CD14-positive monocyte (primary cell): ENCODE measurements at regions not wholly inside any gene's neighbourhood (a gene's known extent, or its start where the extent isn't known, plus 50 kb on each side); places are given as distances from the start of the nearest gene placed in this dataset.

Source experiments
- DNase-seq, 3 donors: peaks; one replicate each; pipeline ENCODE4 v3.0.0-alpha.2; 2011 to 2022
- H2AFZ ChIP-seq: 2 replicates; pipeline ENCODE4 v1.6.0; 2012; ENCODE audit warnings: mild to moderate bottlenecking, low read depth, low read length, inconsistent platforms; ENCODE audit not compliant: insufficient read depth, poor library complexity, severe bottlenecking
- H3K27ac ChIP-seq, 2 donors: 1 replicate in 1 of 2; 2 replicates in 1 of 2; pipeline ENCODE4 v1.5.1; 2012 to 2013; ENCODE audit warnings: low read length in 2 of 2, control low read depth in 1 of 2, inconsistent platforms in 1 of 2, low read depth in 1 of 2, mild to moderate bottlenecking in 1 of 2
- H3K27me3 ChIP-seq, 2 donors: one replicate each; pipeline versions ENCODE4 v1.6.0 to v1.6.1; 2011 to 2013; ENCODE audit warnings: low read length in 2 of 2; ENCODE audit not compliant: control insufficient read depth in 2 of 2, insufficient read depth in 2 of 2
- H3K36me3 ChIP-seq, 2 donors: replicated peaks in 1 of 2; 1 replicate in 1 of 2; 2 replicates in 1 of 2; pipeline versions ENCODE4 v1.5.1 to v1.6.1; 2012 to 2013; ENCODE audit warnings: low read length in 2 of 2, control low read depth in 1 of 2, inconsistent platforms in 1 of 2, mild to moderate bottlenecking in 1 of 2; ENCODE audit not compliant: insufficient read depth in 2 of 2, control insufficient read depth in 1 of 2
- H3K4me1 ChIP-seq, 2 donors: 1 replicate in 1 of 2; 2 replicates in 1 of 2; pipeline versions ENCODE4 v1.5.1 to v1.6.1; 2012 to 2013; ENCODE audit warnings: low read length in 2 of 2, control low read depth in 1 of 2, inconsistent platforms in 1 of 2, mild to moderate bottlenecking in 1 of 2, moderate library complexity in 1 of 2; ENCODE audit not compliant: insufficient read depth in 2 of 2, control insufficient read depth in 1 of 2
- H3K4me2 ChIP-seq: replicated peaks from 2 replicates; pipeline ENCODE3; 2012; ENCODE audit warnings: low read length, moderate library complexity, mild to moderate bottlenecking; ENCODE audit not compliant: poor library complexity, severe bottlenecking; ENCODE audit errors: extremely low read depth
- H3K4me3 ChIP-seq, 3 experiments: fragments of 200-600 bp in 1 of 3; sonication (generic) in 1 of 3; replicated peaks in 1 of 3; 1 replicate in 2 of 3; 2 replicates in 1 of 3; pipeline ENCODE4 v1.5.1; 2011 to 2013; ENCODE audit warnings: low read length in 3 of 3, mild to moderate bottlenecking in 3 of 3, control low read depth in 2 of 3, low read depth in 2 of 3, inconsistent platforms in 1 of 3, moderate library complexity in 1 of 3
- H3K79me2 ChIP-seq: 2 replicates; pipeline ENCODE4 v1.6.0; 2012; ENCODE audit warnings: mild to moderate bottlenecking, control low read depth, inconsistent platforms, low read length, moderate library complexity; ENCODE audit not compliant: insufficient read depth
- H3K9ac ChIP-seq: 2 replicates; pipeline ENCODE4 v1.6.0; 2017; ENCODE audit warnings: low read length, mild to moderate bottlenecking; ENCODE audit not compliant: insufficient read depth, poor library complexity, severe bottlenecking
- H3K9me3 ChIP-seq, 2 donors: replicated peaks in 1 of 2; 1 replicate in 1 of 2; 2 replicates in 1 of 2; pipeline versions ENCODE4 v1.5.1 to v1.6.1; 2012 to 2013; ENCODE audit warnings: low read length in 2 of 2, control low read depth in 1 of 2; ENCODE audit not compliant: control insufficient read depth in 1 of 2, insufficient read depth in 1 of 2
- H4K20me1 ChIP-seq: 2 replicates; pipeline ENCODE4 v1.6.0; 2012; ENCODE audit warnings: mild to moderate bottlenecking, low read length, control low read depth, moderate library complexity; ENCODE audit not compliant: insufficient read depth
- H3K27ac Mint-ChIP-seq, 7 donors: one replicate each; pipeline ENCODE4 v1.8.0; 2020; ENCODE audit warnings: mild to moderate bottlenecking in 7 of 7, mixed read lengths in 7 of 7, moderate library complexity in 6 of 7, inconsistent platforms in 2 of 7
- H3K27me3 Mint-ChIP-seq, 3 donors: one replicate each; pipeline ENCODE4 v1.8.0; 2021 to 2022; ENCODE audit warnings: low read depth in 3 of 3, mild to moderate bottlenecking in 3 of 3, mixed read lengths in 3 of 3, moderate library complexity in 3 of 3, inconsistent platforms in 1 of 3
- H3K36me3 Mint-ChIP-seq, 2 donors: one replicate each; pipeline ENCODE4 v1.8.0; 2020; ENCODE audit warnings: mixed read lengths in 2 of 2, inconsistent platforms in 1 of 2, mild to moderate bottlenecking in 1 of 2
- H3K4me1 Mint-ChIP-seq: one replicate; pipeline ENCODE4 v1.8.0; 2020; ENCODE audit warnings: mild to moderate bottlenecking, mixed read lengths
- H3K4me3 Mint-ChIP-seq, 2 donors: one replicate each; pipeline ENCODE4 v1.8.0; 2020; ENCODE audit warnings: mild to moderate bottlenecking in 2 of 2, mixed read lengths in 2 of 2, moderate library complexity in 1 of 2
- H3K9me3 Mint-ChIP-seq, 7 donors: one replicate each; pipeline ENCODE4 v1.8.0; 2020 to 2022; ENCODE audit warnings: mixed read lengths in 7 of 7, mild to moderate bottlenecking in 6 of 7, moderate library complexity in 6 of 7, inconsistent platforms in 2 of 7
- WGBS: methylation state at CpG from one replicate; pipeline ENCODE4 v1.1.5; 2013; ENCODE audit warnings: missing lambda C conversion rate; ENCODE audit not compliant: insufficient coverage; 5-methylcytosine and 5-hydroxymethylcytosine counted together
- intact Hi-C, 2 donors: fragments of 100-400 bp; cut with micrococcal nuclease; formaldehyde crosslinking; loops; one replicate each; pipeline versions ENCODE4 v1.15.0 to v1.15.1; 2023
- TF ChIP-seq, protein P1 (sequence below): fragments of 200-600 bp; IDR thresholded peaks from one replicate; pipeline ENCODE4 v1.8.0; 2022; ENCODE audit warnings: antibody characterized with exemption, mild to moderate bottlenecking

DNA sequence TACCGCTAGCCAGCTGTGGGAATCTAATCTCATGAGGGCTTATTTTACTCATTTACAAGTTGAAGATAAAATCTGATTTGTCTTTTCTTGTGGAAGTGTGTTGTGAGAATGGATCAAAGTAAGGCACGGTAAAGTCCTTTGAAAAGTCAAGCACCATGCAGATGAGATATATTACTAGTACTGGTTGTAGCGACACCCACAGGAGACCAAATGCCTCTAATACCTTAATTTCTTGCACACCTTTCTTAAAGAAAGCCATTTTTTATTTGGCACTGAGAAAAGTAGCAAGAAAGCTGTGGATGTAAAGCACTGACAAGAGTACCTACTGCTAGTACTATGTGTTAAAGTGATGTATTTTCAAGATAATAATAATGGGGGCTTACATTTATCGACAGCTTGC lies 191.0 kb upstream of the MMS22L start:
- no peaks in the 10 kb centered on the region for H3K27me3 ChIP-seq
- no peak overlapping the region for H3K27ac ChIP-seq
- DNase-seq: no peak
- no peaks in the 10 kb centered on the region for H3K79me2 ChIP-seq
- TF ChIP-seq, protein P1, sequence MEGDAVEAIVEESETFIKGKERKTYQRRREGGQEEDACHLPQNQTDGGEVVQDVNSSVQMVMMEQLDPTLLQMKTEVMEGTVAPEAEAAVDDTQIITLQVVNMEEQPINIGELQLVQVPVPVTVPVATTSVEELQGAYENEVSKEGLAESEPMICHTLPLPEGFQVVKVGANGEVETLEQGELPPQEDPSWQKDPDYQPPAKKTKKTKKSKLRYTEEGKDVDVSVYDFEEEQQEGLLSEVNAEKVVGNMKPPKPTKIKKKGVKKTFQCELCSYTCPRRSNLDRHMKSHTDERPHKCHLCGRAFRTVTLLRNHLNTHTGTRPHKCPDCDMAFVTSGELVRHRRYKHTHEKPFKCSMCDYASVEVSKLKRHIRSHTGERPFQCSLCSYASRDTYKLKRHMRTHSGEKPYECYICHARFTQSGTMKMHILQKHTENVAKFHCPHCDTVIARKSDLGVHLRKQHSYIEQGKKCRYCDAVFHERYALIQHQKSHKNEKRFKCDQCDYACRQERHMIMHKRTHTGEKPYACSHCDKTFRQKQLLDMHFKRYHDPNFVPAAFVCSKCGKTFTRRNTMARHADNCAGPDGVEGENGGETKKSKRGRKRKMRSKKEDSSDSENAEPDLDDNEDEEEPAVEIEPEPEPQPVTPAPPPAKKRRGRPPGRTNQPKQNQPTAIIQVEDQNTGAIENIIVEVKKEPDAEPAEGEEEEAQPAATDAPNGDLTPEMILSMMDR: no peak
- no peaks in the 10 kb centered on the region for H3K4me1 Mint-ChIP-seq
- peaks cover 0 to 2% (median 1%) of the 10 kb centered on the region in 7 donors for H3K9me3 Mint-ChIP-seq
- no peak overlapping the region for H3K4me3 Mint-ChIP-seq
- no peaks in the 10 kb centered on the region for H4K20me1 ChIP-seq
- H3K4me3 ChIP-seq: no peak overlapping the region
- intact Hi-C loops: no loop called here
- no peak overlapping the region for H3K4me2 ChIP-seq
- H3K36me3 ChIP-seq: no peaks in the 10 kb centered on the region
- H2AFZ ChIP-seq: no peak overlapping the region
- no peaks in the 10 kb centered on the region for H3K9me3 ChIP-seq
- peaks cover 0 to 5% (median 0%) of the 10 kb centered on the region in 3 donors for H3K27me3 Mint-ChIP-seq
- no peak overlapping the region for H3K9ac ChIP-seq
- WGBS: no CpG with 5 or more reads among the region's 4 CpGs
- no peak overlapping the region for H3K27ac Mint-ChIP-seq
- H3K36me3 Mint-ChIP-seq: no peaks in the 10 kb centered on the region
- H3K4me1 ChIP-seq: no peaks in the 10 kb centered on the region

DNA sequence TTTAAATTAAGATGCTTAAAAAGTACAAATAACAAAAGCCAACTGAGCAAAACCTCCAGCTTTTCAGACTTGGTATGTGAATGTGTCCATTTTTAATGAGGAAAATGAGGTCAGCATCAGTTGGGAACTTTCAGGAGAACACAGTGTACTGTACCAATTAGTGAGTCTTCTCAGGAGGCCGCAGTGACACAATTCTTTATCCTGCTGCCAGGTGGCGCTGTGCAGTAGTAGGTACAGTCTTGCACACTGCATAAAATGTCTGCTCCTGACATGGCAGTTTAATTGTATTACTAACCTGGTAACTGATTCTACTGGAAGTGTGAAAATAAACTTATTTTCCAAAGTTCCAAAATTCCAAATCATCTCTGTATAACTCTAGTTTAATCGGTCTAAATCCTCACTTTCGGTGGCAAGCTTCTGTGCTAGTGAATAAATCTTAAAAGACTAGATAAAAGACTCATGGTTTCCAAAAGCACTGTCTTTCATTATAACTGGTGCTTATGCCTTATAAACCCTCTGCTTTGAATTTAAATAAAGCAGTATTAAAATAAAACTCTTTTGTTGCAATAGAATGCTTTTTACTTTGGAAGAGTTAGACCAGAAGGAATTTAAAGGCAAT lies 214.8 kb upstream of the MMS22L start:
- intact Hi-C loops: loop anchor here in 1 of 2 donors (5.0 kb wide), 1 partner anchor 1619 kb away; no protein-coding TSS in a partner anchor
- 7% methylated on average over 2 of the region's 4 CpGs for WGBS
- no peaks in the 10 kb centered on the region for H3K9me3 ChIP-seq
- Mint-ChIP-seq H3K27ac (no peak overlapping the region), H3K4me3 (no peak overlapping the region), H3K9me3 (no peaks in the 10 kb centered on the region), H3K27me3 (peaks cover 2 to 3% (median 3%) of the 10 kb centered on the region in 3 donors), H3K4me1 (no peaks in the 10 kb centered on the region), H3K36me3 (no peaks in the 10 kb centered on the region)
- H2AFZ ChIP-seq: no peak overlapping the region
- H3K9ac ChIP-seq: no peak overlapping the region
- no peak overlapping the region for H3K4me3 ChIP-seq
- TF ChIP-seq, protein P1: peak; percentile 80
- no peaks in the 10 kb centered on the region for H4K20me1 ChIP-seq
- no peak overlapping the region for H3K4me2 ChIP-seq
- H3K4me1 ChIP-seq: no peaks in the 10 kb centered on the region
- H3K36me3 ChIP-seq: no peaks in the 10 kb centered on the region
- H3K27ac ChIP-seq: no peak overlapping the region
- H3K79me2 ChIP-seq: no peaks in the 10 kb centered on the region
- DNase-seq: peak; percentile 1 to 34 (median 13)
- peaks cover 0 to 6% of the 10 kb centered on the region in 2 donors for H3K27me3 ChIP-seq
